Right lobe of liver (tissue), 6 donors: ENCODE measurements at regions not wholly inside any gene's neighbourhood (a gene's known extent, or its start where the extent isn't known, plus 50 kb on each side); places are given as distances from the start of the nearest gene placed in this dataset.

ENCODE experiments used
- ATAC-seq, 4 donors: fragments of 200-7000 bp; cut with Tn5 transposase; one replicate each; pipeline ENCODE4 v1.9.1; 2020; ENCODE audit warnings: mild to moderate bottlenecking in 4 of 4, moderate library complexity in 4 of 4
- DNase-seq, 3 donors: peaks; one replicate each; pipeline ENCODE4 v3.0.0-alpha.2; 2020
- H3K27ac ChIP-seq, 3 donors: fragments of 200-600 bp; one replicate each; pipeline ENCODE4 v1.8.0; 2022
- H3K27me3 ChIP-seq, 2 donors: fragments of 200-600 bp; one replicate each; pipeline ENCODE4 v1.8.0; 2022
- H3K36me3 ChIP-seq, 4 donors: fragments of 200-600 bp; sonication (generic) in 1 of 4; one replicate each; pipeline versions ENCODE4 v1.5.1 to v1.8.0; 2017 to 2022; ENCODE audit warnings: control low read depth in 1 of 4
- H3K4me1 ChIP-seq, 4 donors: fragments of 200-600 bp; sonication (generic) in 1 of 4; one replicate each; pipeline versions ENCODE4 v1.5.1 to v1.8.0; 2017 to 2022; ENCODE audit warnings: control low read depth in 1 of 4
- H3K4me3 ChIP-seq, 3 donors: fragments of 200-600 bp; one replicate each; pipeline ENCODE4 v1.8.0; 2022
- H3K9me3 ChIP-seq, 4 donors: fragments of 200-600 bp; sonication (generic) in 1 of 4; one replicate each; pipeline versions ENCODE4 v1.5.1 to v1.8.0; 2017 to 2022; ENCODE audit warnings: control low read depth in 1 of 4
- POLR2A ChIP-seq: fragments of 450-650 bp; IDR thresholded peaks from one replicate; pipeline ENCODE4 v1.6.1; 2017; ENCODE audit warnings: antibody characterized with exemption, mild to moderate bottlenecking
- WGBS: methylation state at CpG from one replicate; pipeline ENCODE4 v1.1.6; 2018; ENCODE audit warnings: low coverage, low lambda C conversion rate; ENCODE audit not compliant: insufficient coverage; ENCODE audit errors: missing lambda C conversion rate; 5-methylcytosine and 5-hydroxymethylcytosine counted together
- intact Hi-C, 2 donors: fragments of 100-400 bp; cut with DNase I; formaldehyde crosslinking; loops; one replicate each; pipeline versions ENCODE4 v1.11.2 to v1.14.1; 2022
- TF ChIP-seq, protein P1 (sequence below), 4 donors: fragments of 200-600 bp in 3 of 4; fragments of 450-650 bp in 1 of 4; IDR thresholded peaks; one replicate each; pipeline versions ENCODE4 v1.5.1 to v1.8.0; 2016 to 2022; ENCODE audit warnings: antibody characterized with exemption in 4 of 4, mild to moderate bottlenecking in 2 of 4
- donor health status: DM: no; HTN: yes; CAD: no.
- donor health status: DM: no; HTN: no; CAD: no.
- donor health status: DM: no; HTN: no; CAD: no.
- donor health status: DM: no; HTN: yes; CAD: no.
- donor health status: DM: no; HTN: yes; CAD: no.

- H3K4me1 ChIP-seq = peaks cover 0 to 12% (median 0%) of the 10 kb centered on the region in 4 donors
- 46% methylated on average over 4 of the region's 4 CpGs for WGBS
These were observed 214.5 kb upstream of the CITED2 start for GRCh38 chr6:139588734-139589593.

GRCh38 chr6:139588076-139588639 is 213.7 kb upstream of the CITED2 start:
- Histone ChIP-seq H3K4me1 (peaks cover 0 to 12% (median 0%) of the 10 kb centered on the region in 4 donors), H3K36me3 (no peaks in the 10 kb centered on the region), H3K4me3 (no peak overlapping the region), H3K27ac (no peak overlapping the region), H3K27me3 (no peaks in the 10 kb centered on the region), H3K9me3 (no peaks in the 10 kb centered on the region)
- 40% methylated on average over 3 of the region's 3 CpGs for WGBS
- DNase-seq (peak in 1 of 3 donors; percentile 49), ATAC-seq (peak; percentile 79 to 88 (median 84))
- intact Hi-C loops = no loop called here
- TF ChIP-seq POLR2A = no peak
- TF ChIP-seq, protein P1, sequence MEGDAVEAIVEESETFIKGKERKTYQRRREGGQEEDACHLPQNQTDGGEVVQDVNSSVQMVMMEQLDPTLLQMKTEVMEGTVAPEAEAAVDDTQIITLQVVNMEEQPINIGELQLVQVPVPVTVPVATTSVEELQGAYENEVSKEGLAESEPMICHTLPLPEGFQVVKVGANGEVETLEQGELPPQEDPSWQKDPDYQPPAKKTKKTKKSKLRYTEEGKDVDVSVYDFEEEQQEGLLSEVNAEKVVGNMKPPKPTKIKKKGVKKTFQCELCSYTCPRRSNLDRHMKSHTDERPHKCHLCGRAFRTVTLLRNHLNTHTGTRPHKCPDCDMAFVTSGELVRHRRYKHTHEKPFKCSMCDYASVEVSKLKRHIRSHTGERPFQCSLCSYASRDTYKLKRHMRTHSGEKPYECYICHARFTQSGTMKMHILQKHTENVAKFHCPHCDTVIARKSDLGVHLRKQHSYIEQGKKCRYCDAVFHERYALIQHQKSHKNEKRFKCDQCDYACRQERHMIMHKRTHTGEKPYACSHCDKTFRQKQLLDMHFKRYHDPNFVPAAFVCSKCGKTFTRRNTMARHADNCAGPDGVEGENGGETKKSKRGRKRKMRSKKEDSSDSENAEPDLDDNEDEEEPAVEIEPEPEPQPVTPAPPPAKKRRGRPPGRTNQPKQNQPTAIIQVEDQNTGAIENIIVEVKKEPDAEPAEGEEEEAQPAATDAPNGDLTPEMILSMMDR (IDR thresholded peaks at IDR 0.05) = no peak

More at GRCh38 chr6:139588734-139589593, 214.5 kb upstream of the CITED2 start:
- no peak overlapping the region for H3K4me3 ChIP-seq
- no peak for TF ChIP-seq POLR2A
- TF ChIP-seq, protein P1 (IDR thresholded peaks at IDR 0.05) = no peak
- ATAC-seq = peak in 1 of 4 donors; percentile 34
- DNase-seq = no peak
- no peaks in the 10 kb centered on the region for H3K9me3 ChIP-seq
- H3K36me3 ChIP-seq = no peaks in the 10 kb centered on the region
- no peaks in the 10 kb centered on the region for H3K27me3 ChIP-seq
- no peak overlapping the region for H3K27ac ChIP-seq
- intact Hi-C loops = no loop called here

GRCh38 chr6:139587469-139587868 is 213.0 kb upstream of the CITED2 start:
- intact Hi-C loops = no loop called here
- Histone ChIP-seq H3K36me3 (no peaks in the 10 kb centered on the region), H3K9me3 (no peaks in the 10 kb centered on the region), H3K4me1 (peaks cover 0 to 12% (median 0%) of the 10 kb centered on the region in 4 donors), H3K4me3 (no peak overlapping the region), H3K27me3 (no peaks in the 10 kb centered on the region), H3K27ac (no peak overlapping the region)
- TF ChIP-seq, protein P1 (IDR thresholded peaks at IDR 0.05) = no peak
- no peak for TF ChIP-seq POLR2A
- WGBS = 80% methylated on average over 6 of the region's 6 CpGs
- DNase-seq (no peak), ATAC-seq (no peak)

DNA sequence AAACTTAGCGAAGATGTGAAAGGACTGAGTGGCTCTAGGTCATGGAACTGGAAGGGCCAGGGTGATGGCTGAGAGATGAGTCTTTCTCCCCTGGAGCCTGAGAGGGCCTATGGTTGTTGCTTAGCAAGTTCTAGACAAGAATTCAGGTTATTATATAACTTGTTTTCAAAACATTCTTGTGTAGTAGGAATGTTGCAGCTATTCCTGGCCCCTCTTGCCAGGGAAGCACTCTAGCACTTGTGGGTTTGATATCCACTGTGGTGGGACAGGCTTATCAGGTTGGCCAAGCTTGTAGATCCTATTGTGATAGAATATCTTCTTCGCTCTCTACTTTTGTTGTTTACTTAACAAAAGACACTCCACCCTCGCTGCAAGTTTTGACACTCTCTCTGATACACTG is 211.8 kb upstream of the CITED2 start:
- H3K27me3 ChIP-seq = no peaks in the 10 kb centered on the region
- intact Hi-C loops = no loop called here
- 84% methylated on average over 3 of the region's 3 CpGs for WGBS
- H3K36me3 ChIP-seq = no peaks in the 10 kb centered on the region
- H3K27ac ChIP-seq = no peak overlapping the region
- ATAC-seq (no peak), DNase-seq (no peak)
- peaks cover 0 to 12% (median 0%) of the 10 kb centered on the region in 4 donors for H3K4me1 ChIP-seq
- no peak overlapping the region for H3K4me3 ChIP-seq
- TF ChIP-seq POLR2A = no peak
- TF ChIP-seq, protein P1 (IDR thresholded peaks at IDR 0.05) = no peak
- H3K9me3 ChIP-seq = no peaks in the 10 kb centered on the region
